ENCODE measurements at regions not wholly inside any gene's neighbourhood (a gene's known extent, or its start where the extent isn't known, plus 50 kb on each side); places are given as distances from the start of the nearest gene placed in this dataset.

GRCh38 chr21:30986965-30987364 is 51.3 kb downstream of the KRTAP19-8 start:
- 68% methylated on average over 2 of the region's 2 CpGs for WGBS
- no peak for DNase-seq (ENCODE audit: extremely low spot score)
- Histone ChIP-seq H3K4me3 (ENCODE audit: low read depth, low read length) (no peak overlapping the region), H3K36me3 (ENCODE audit: insufficient read depth) (no peaks in the 10 kb centered on the region), H3K27ac (ENCODE audit: low read depth) (no peak overlapping the region), H3K4me1 (ENCODE audit: insufficient read depth) (no peaks in the 10 kb centered on the region)

- WGBS: 73% methylated on average over 3 of the region's 3 CpGs
- no peaks in the 10 kb centered on the region for H3K36me3 ChIP-seq (ENCODE audit: insufficient read depth)
- DNase-seq (ENCODE audit: extremely low spot score): no peak
- H3K27ac ChIP-seq (ENCODE audit: low read depth): no peak overlapping the region
- no peak overlapping the region for H3K4me3 ChIP-seq (ENCODE audit: low read depth, low read length)
- H3K4me1 ChIP-seq (ENCODE audit: insufficient read depth): no peaks in the 10 kb centered on the region
Observed at GRCh38 chr21:30984889-30985288, 53.4 kb downstream of the KRTAP19-8 start.

DNA sequence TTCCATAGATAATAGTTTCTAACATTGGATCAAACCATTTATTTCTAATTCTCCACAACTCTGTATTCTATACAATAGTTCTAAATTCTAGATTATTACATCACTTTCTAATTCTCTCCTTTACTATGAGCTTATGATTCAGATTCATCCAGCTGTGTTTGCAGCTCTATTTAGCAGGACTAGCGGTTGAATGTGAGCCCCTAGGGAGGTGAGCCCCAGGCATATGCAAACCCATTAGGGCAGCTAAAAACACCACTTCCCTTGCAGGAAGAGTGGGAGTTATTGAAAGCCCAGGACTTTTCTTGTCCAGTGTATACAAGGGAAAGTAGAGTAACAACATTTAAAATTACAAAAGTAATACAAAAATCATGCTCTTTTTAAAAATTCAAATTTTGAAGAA is 56.9 kb downstream of the KRTAP19-8 start:
- H3K4me1 ChIP-seq (ENCODE audit: insufficient read depth): no peaks in the 10 kb centered on the region
- no peaks in the 10 kb centered on the region for H3K36me3 ChIP-seq (ENCODE audit: insufficient read depth)
- no peak overlapping the region for H3K4me3 ChIP-seq (ENCODE audit: low read depth, low read length)
- no peak overlapping the region for H3K27ac ChIP-seq (ENCODE audit: low read depth)
- 77% methylated on average over 1 of the region's 1 CpG for WGBS
- DNase-seq (ENCODE audit: extremely low spot score): no peak

- WGBS: 87% methylated on average over 1 of the region's 1 CpG
- Histone ChIP-seq H3K4me3 (ENCODE audit: low read depth, low read length) (no peak overlapping the region), H3K27ac (ENCODE audit: low read depth) (no peak overlapping the region), H3K4me1 (ENCODE audit: insufficient read depth) (no peaks in the 10 kb centered on the region), H3K36me3 (ENCODE audit: insufficient read depth) (no peaks in the 10 kb centered on the region)
- DNase-seq (ENCODE audit: extremely low spot score): no peak
Observed at GRCh38 chr21:30979054-30979453, 59.2 kb downstream of the KRTAP19-8 start.

GRCh38 chr21:30964283-30964682 is 74.0 kb downstream of the KRTAP19-8 start:
- WGBS: 94% methylated on average over 2 of the region's 2 CpGs
- DNase-seq (ENCODE audit: extremely low spot score): no peak
- Histone ChIP-seq H3K4me1 (ENCODE audit: insufficient read depth) (no peaks in the 10 kb centered on the region), H3K4me3 (ENCODE audit: low read depth, low read length) (no peak overlapping the region), H3K36me3 (ENCODE audit: insufficient read depth) (no peaks in the 10 kb centered on the region), H3K27ac (ENCODE audit: low read depth) (no peak overlapping the region)

GRCh38 chr21:30963502-30963901 is 74.8 kb downstream of the KRTAP19-8 start:
- H3K27ac ChIP-seq (ENCODE audit: low read depth): no peak overlapping the region
- no peak overlapping the region for H3K4me3 ChIP-seq (ENCODE audit: low read depth, low read length)
- no peaks in the 10 kb centered on the region for H3K36me3 ChIP-seq (ENCODE audit: insufficient read depth)
- WGBS: 84% methylated on average over 3 of the region's 3 CpGs
- H3K4me1 ChIP-seq (ENCODE audit: insufficient read depth): no peaks in the 10 kb centered on the region
- DNase-seq (ENCODE audit: extremely low spot score): no peak

GRCh38 chr21:30962013-30962412 is 76.3 kb downstream of the KRTAP19-8 start:
- Histone ChIP-seq H3K4me3 (ENCODE audit: low read depth, low read length) (no peak overlapping the region), H3K36me3 (ENCODE audit: insufficient read depth) (no peaks in the 10 kb centered on the region), H3K27ac (ENCODE audit: low read depth) (no peak overlapping the region), H3K4me1 (ENCODE audit: insufficient read depth) (no peaks in the 10 kb centered on the region)
- WGBS: 67% methylated on average over 5 of the region's 5 CpGs
- no peak for DNase-seq (ENCODE audit: extremely low spot score)

DNA sequence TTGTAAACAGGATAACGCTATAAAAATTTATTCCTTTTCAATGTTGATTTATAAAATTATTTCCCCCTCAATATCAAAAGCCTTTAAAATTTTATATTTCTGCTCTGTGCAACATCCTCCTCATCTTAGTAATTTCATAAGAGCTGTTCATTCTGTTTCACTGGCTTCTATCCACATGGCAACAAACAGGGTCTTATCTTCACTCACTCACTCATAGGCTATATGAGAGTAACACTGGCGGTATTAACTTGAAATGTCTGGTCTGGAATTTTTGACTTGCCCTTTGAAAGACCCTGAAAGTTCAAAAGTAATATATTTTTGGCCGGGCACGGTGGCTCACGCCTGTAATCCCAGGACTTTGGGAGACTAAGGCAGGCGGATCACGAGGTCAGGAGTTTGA is 77.4 kb upstream of the KRTAP11-1 start:
- peak; percentile 32 for DNase-seq (ENCODE audit: extremely low spot score)
- H3K36me3 ChIP-seq (ENCODE audit: insufficient read depth): no peaks in the 10 kb centered on the region
- no peak overlapping the region for H3K27ac ChIP-seq (ENCODE audit: low read depth)
- WGBS: 23% methylated on average over 7 of the region's 7 CpGs
- no peaks in the 10 kb centered on the region for H3K4me1 ChIP-seq (ENCODE audit: insufficient read depth)
- no peak overlapping the region for H3K4me3 ChIP-seq (ENCODE audit: low read depth, low read length)

DNA sequence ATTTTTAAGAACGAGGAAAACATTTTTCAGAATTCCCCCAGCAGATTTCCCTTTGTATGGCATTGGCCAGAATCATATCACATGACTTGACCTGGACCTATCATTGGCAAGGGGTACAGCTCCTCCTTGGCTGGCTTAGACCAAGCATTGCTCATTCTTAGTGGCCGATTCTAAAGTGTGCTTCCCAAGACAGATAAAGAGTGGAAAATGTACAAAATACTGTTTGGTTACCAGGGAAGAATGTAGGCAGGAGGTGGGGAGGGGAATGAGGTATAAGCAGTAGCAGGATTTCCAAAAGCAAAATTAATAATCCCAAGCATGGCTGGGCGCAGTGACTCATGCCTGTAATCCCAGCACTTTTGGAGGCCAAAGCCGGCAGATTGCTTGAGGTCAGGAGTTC is 75.6 kb upstream of the KRTAP11-1 start:
- no peak for DNase-seq (ENCODE audit: extremely low spot score)
- 63% methylated on average over 4 of the region's 4 CpGs for WGBS
- Histone ChIP-seq H3K4me3 (ENCODE audit: low read depth, low read length) (no peak overlapping the region), H3K36me3 (ENCODE audit: insufficient read depth) (no peaks in the 10 kb centered on the region), H3K4me1 (ENCODE audit: insufficient read depth) (no peaks in the 10 kb centered on the region), H3K27ac (ENCODE audit: low read depth) (no peak overlapping the region)

GRCh38 chr21:30953605-30954004 is 72.2 kb upstream of the KRTAP11-1 start:
- WGBS: 25% methylated on average over 2 of the region's 2 CpGs
- Histone ChIP-seq H3K4me3 (ENCODE audit: low read depth, low read length) (no peak overlapping the region), H3K4me1 (ENCODE audit: insufficient read depth) (no peaks in the 10 kb centered on the region), H3K27ac (ENCODE audit: low read depth) (no peak overlapping the region), H3K36me3 (ENCODE audit: insufficient read depth) (no peaks in the 10 kb centered on the region)
- no peak for DNase-seq (ENCODE audit: extremely low spot score)

GRCh38 chr21:30947141-30947540 is 65.8 kb upstream of the KRTAP11-1 start:
- Histone ChIP-seq H3K4me3 (ENCODE audit: low read depth, low read length) (no peak overlapping the region), H3K36me3 (ENCODE audit: insufficient read depth) (no peaks in the 10 kb centered on the region), H3K27ac (ENCODE audit: low read depth) (no peak overlapping the region), H3K4me1 (ENCODE audit: insufficient read depth) (no peaks in the 10 kb centered on the region)
- no peak for DNase-seq (ENCODE audit: extremely low spot score)
- WGBS: 88% methylated on average over 5 of the region's 5 CpGs

DNA sequence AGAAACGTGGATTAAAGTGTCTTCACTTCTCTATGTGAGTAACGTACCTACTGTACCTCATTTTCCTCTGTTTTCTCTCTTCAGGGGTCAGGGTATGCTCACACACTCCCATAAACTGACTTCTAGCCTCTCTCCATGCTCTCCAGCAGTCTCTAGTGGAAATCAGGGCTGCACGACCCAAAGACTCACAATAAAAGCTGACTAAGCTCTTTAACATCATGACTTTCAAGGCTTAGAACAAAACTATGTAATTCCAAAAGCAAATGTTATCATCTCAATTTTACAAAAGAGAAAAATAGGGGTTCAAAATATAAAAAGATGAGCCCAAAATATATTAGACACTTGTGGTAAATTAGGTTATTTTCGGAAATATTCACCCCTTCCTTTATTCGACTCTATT is 62.5 kb upstream of the KRTAP11-1 start:
- no peaks in the 10 kb centered on the region for H3K36me3 ChIP-seq (ENCODE audit: insufficient read depth)
- WGBS: 82% methylated on average over 5 of the region's 5 CpGs
- no peak overlapping the region for H3K27ac ChIP-seq (ENCODE audit: low read depth)
- no peaks in the 10 kb centered on the region for H3K4me1 ChIP-seq (ENCODE audit: insufficient read depth)
- no peak overlapping the region for H3K4me3 ChIP-seq (ENCODE audit: low read depth, low read length)
- no peak for DNase-seq (ENCODE audit: extremely low spot score)

- WGBS: 83% methylated on average over 4 of the region's 4 CpGs
- no peak for DNase-seq (ENCODE audit: extremely low spot score)
- no peak overlapping the region for H3K27ac ChIP-seq (ENCODE audit: low read depth)
Observed at GRCh38 chr21:30943243-30943642, 61.9 kb upstream of the KRTAP11-1 start.

GRCh38 chr21:30942192-30942591 is 60.8 kb upstream of the KRTAP11-1 start:
- Histone ChIP-seq H3K27ac (ENCODE audit: low read depth) (no peak overlapping the region), H3K4me1 (ENCODE audit: insufficient read depth) (no peaks in the 10 kb centered on the region), H3K4me3 (ENCODE audit: low read depth, low read length) (no peak overlapping the region), H3K36me3 (ENCODE audit: insufficient read depth) (no peaks in the 10 kb centered on the region)
- 96% methylated on average over 1 of the region's 1 CpG for WGBS
- DNase-seq (ENCODE audit: extremely low spot score): no peak

More at GRCh38 chr21:30943243-30943642, 61.9 kb upstream of the KRTAP11-1 start:
- H3K4me3 ChIP-seq (ENCODE audit: low read depth, low read length): no peak overlapping the region
- H3K4me1 ChIP-seq (ENCODE audit: insufficient read depth): no peaks in the 10 kb centered on the region
- no peaks in the 10 kb centered on the region for H3K36me3 ChIP-seq (ENCODE audit: insufficient read depth)

- H3K4me3 ChIP-seq (ENCODE audit: low read depth, low read length): no peak overlapping the region
- no peaks in the 10 kb centered on the region for H3K4me1 ChIP-seq (ENCODE audit: insufficient read depth)
- 98% methylated on average over 6 of the region's 6 CpGs for WGBS
- no peaks in the 10 kb centered on the region for H3K36me3 ChIP-seq (ENCODE audit: insufficient read depth)
- no peak overlapping the region for H3K27ac ChIP-seq (ENCODE audit: low read depth)
- DNase-seq (ENCODE audit: extremely low spot score): no peak
Observed at GRCh38 chr21:30936207-30936606, 54.8 kb upstream of the KRTAP11-1 start.
